NCI-H345 treated with DMSO at 0.1 percent for 48 hours (cell line): ENCODE measurements at regions not wholly inside any gene's neighbourhood (a gene's known extent, or its start where the extent isn't known, plus 50 kb on each side); places are given as distances from the start of the nearest gene placed in this dataset.
A peak's percentile ranks its signal among the peaks of the same experiment; 100 is the strongest.
"Not testable (repeated sequence)": the region's sequence is repeated elsewhere in the genome, so short reads cannot be mapped to it uniquely, and the experiment has no call there.

Source experiments
- DNase-seq: peaks from one replicate; lab custom pipeline; 2025; ENCODE audit not compliant: unreplicated experiment; lab: John Stamatoyannopoulos, UW

- DNase-seq: no peak
Measured at GRCh38 chr3:132084982-132085381, 50.2 kb upstream of the CPNE4 start.

- no peak for DNase-seq
Measured at GRCh38 chr3:132087356-132087755, 52.5 kb upstream of the CPNE4 start.

GRCh38 chr3:132088291-132088690 lies 53.5 kb upstream of the CPNE4 start:
- DNase-seq: no peak

- no peak for DNase-seq
Measured at GRCh38 chr3:132090921-132091320, 56.1 kb upstream of the CPNE4 start.

- DNase-seq: no peak
Measured at GRCh38 chr3:132116601-132117000, 81.8 kb upstream of the CPNE4 start.

GRCh38 chr3:132117642-132118041 lies 82.8 kb upstream of the CPNE4 start:
- no peak for DNase-seq

GRCh38 chr3:132119531-132119930 lies 84.7 kb upstream of the CPNE4 start:
- no peak for DNase-seq

GRCh38 chr3:132124096-132124495 lies 89.3 kb upstream of the CPNE4 start:
- no peak for DNase-seq

GRCh38 chr3:132124651-132125284 lies 90.0 kb upstream of the CPNE4 start:
- no peak for DNase-seq

GRCh38 chr3:132134611-132135010 lies 99.8 kb upstream of the CPNE4 start:
- DNase-seq: no peak

- no peak for DNase-seq
Measured at GRCh38 chr3:132135628-132136333, 101.0 kb upstream of the CPNE4 start.

- no peak for DNase-seq
Measured at GRCh38 chr3:132136334-132136716, 101.5 kb upstream of the CPNE4 start.

- not testable (repeated sequence) for DNase-seq
Measured at GRCh38 chr3:132136902-132137301, 102.1 kb upstream of the CPNE4 start.

GRCh38 chr3:132145833-132146232 lies 111.0 kb upstream of the CPNE4 start:
- no peak for DNase-seq

GRCh38 chr3:132154619-132155018 lies 119.8 kb upstream of the CPNE4 start:
- DNase-seq: no peak

- no peak for DNase-seq
Measured at GRCh38 chr3:132159145-132159544, 124.3 kb upstream of the CPNE4 start.

GRCh38 chr3:132160198-132160597 lies 125.4 kb upstream of the CPNE4 start:
- DNase-seq: no peak

- no peak for DNase-seq
Measured at GRCh38 chr3:132161608-132162007, 126.8 kb upstream of the CPNE4 start.

- DNase-seq: no peak
Measured at GRCh38 chr3:132164469-132165092, 129.8 kb upstream of the CPNE4 start.

- DNase-seq: no peak
Measured at GRCh38 chr3:132167870-132168269, 133.1 kb upstream of the CPNE4 start.

GRCh38 chr3:132174500-132174899 lies 139.7 kb upstream of the CPNE4 start:
- no peak for DNase-seq

- peak; percentile 24 for DNase-seq
Measured at GRCh38 chr3:132180337-132180791, 136.8 kb upstream of the ACP3 start.
